Ascending aorta (tissue), 2 donors: ENCODE measurements at regions not wholly inside any gene's neighbourhood (a gene's known extent, or its start where the extent isn't known, plus 50 kb on each side); places are given as distances from the start of the nearest gene placed in this dataset.

ENCODE experiments used
- DNase-seq, 2 donors: peaks; one replicate each; pipeline ENCODE4 v3.0.0-alpha.2; 2019; ENCODE audit warnings: low spot score in 2 of 2
- H3K27ac ChIP-seq, 2 donors: fragments of 200-600 bp; sonication (generic); one replicate each; pipeline ENCODE4 v1.5.1; 2016 to 2017; ENCODE audit warnings: mild to moderate bottlenecking in 1 of 2
- H3K27me3 ChIP-seq: fragments of 200-600 bp; sonication (generic); one replicate; pipeline ENCODE4 v1.5.1; 2017
- H3K36me3 ChIP-seq, 2 donors: fragments of 200-600 bp; sonication (generic); one replicate each; pipeline ENCODE4 v1.5.1; 2016
- H3K4me1 ChIP-seq, 2 donors: fragments of 200-600 bp; sonication (generic); one replicate each; pipeline ENCODE4 v1.5.1; 2016 to 2017; ENCODE audit warnings: mild to moderate bottlenecking in 1 of 2
- H3K4me3 ChIP-seq, 2 donors: fragments of 200-600 bp; sonication (generic); one replicate each; pipeline ENCODE4 v1.5.1; 2016 to 2017; ENCODE audit warnings: mild to moderate bottlenecking in 1 of 2
- H3K9me3 ChIP-seq, 2 donors: fragments of 200-600 bp; sonication (generic); one replicate each; pipeline ENCODE4 v1.5.1; 2016
- intact Hi-C: fragments of 100-400 bp; cut with DNase I; formaldehyde crosslinking; loops from one replicate; pipeline ENCODE4 v1.15.1; 2023
- TF ChIP-seq, protein P1 (sequence below), 3 experiments: fragments of 200-600 bp in 2 of 3; fragments of 450-650 bp in 1 of 3; sonication (generic) in 2 of 3; IDR thresholded peaks; one replicate each; pipeline ENCODE4 v1.5.1; 2016 to 2019; ENCODE audit warnings: antibody characterized with exemption in 3 of 3, mild to moderate bottlenecking in 1 of 3, moderate library complexity in 1 of 3

DNA sequence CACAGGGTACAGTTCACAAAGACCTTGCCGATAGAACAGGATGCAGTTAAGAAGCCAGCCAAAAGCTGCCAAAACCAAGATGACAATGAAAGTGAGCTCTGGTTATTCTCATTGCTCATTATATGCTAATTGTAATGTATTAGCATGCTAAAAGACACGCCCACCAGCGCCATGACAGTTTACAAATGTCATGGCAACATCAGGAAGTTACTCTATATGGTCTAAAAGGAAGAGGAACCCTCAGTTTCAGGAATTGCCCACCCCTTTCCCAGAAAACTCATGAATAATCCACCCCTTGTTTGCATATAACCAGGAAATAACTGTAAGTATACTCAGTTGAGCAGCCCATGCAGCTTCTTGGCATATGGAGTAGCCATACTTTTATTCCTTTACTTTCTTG lies 748.7 kb downstream of the QKI start:
- Histone ChIP-seq H3K4me3 (no peak overlapping the region), H3K4me1 (no peaks in the 10 kb centered on the region), H3K9me3 (no peaks in the 10 kb centered on the region), H3K27ac (no peak overlapping the region), H3K36me3 (no peaks in the 10 kb centered on the region), H3K27me3 (no peaks in the 10 kb centered on the region)
- intact Hi-C loops, result no loop called here
- no peak for DNase-seq
- TF ChIP-seq, protein P1, sequence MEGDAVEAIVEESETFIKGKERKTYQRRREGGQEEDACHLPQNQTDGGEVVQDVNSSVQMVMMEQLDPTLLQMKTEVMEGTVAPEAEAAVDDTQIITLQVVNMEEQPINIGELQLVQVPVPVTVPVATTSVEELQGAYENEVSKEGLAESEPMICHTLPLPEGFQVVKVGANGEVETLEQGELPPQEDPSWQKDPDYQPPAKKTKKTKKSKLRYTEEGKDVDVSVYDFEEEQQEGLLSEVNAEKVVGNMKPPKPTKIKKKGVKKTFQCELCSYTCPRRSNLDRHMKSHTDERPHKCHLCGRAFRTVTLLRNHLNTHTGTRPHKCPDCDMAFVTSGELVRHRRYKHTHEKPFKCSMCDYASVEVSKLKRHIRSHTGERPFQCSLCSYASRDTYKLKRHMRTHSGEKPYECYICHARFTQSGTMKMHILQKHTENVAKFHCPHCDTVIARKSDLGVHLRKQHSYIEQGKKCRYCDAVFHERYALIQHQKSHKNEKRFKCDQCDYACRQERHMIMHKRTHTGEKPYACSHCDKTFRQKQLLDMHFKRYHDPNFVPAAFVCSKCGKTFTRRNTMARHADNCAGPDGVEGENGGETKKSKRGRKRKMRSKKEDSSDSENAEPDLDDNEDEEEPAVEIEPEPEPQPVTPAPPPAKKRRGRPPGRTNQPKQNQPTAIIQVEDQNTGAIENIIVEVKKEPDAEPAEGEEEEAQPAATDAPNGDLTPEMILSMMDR (IDR thresholded peaks at IDR 0.05), result no peak

DNA sequence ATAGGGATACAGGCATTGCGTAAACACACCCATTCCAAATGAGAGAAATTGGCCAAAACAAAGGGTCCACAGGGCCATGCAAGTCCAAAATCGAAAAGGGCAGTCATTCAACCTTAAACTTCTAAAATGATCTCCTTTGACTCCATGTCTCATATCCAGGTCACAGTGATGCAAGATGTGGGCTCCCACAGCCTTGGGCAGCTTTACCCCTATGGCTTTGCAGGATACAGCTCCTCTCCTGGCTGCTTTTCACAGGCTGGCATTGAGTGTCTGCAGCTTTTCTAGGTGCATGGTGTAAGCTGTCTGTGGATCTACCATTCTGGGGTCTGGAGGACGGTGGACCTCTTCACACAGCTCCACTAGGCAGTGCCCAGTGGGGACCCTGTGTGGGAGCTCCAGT lies 744.5 kb downstream of the QKI start:
- Histone ChIP-seq H3K36me3 (no peaks in the 10 kb centered on the region), H3K9me3 (no peaks in the 10 kb centered on the region), H3K27me3 (no peaks in the 10 kb centered on the region), H3K27ac (no peak overlapping the region), H3K4me1 (no peaks in the 10 kb centered on the region), H3K4me3 (no peak overlapping the region)
- TF ChIP-seq, protein P1 (IDR thresholded peaks at IDR 0.05), result no peak
- no peak for DNase-seq
- intact Hi-C loops, result no loop called here

DNA sequence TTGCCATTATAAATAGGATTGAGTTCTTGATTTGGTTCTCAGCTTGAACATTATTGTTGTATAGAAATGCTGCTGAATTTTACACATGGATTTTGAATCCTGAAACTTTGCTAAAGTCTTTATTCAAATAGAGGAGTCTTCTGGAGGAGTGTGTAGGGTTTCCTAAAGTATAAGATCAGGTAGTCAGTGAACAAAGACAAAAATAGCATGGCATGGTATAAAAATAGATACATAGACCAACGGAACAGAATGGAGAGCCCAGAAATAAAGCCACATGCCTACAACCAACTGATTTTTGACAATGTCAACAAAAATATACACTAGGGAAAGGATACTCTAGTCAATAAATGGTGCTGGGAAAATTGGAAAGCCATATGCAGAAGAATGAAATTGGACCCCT lies 740.1 kb downstream of the QKI start:
- no peak for DNase-seq
- Histone ChIP-seq H3K9me3 (no peaks in the 10 kb centered on the region), H3K4me3 (no peak overlapping the region), H3K27me3 (no peaks in the 10 kb centered on the region), H3K4me1 (no peaks in the 10 kb centered on the region), H3K36me3 (no peaks in the 10 kb centered on the region), H3K27ac (no peak overlapping the region)
- intact Hi-C loops, result no loop called here
- TF ChIP-seq, protein P1 (IDR thresholded peaks at IDR 0.05), result no peak

DNA sequence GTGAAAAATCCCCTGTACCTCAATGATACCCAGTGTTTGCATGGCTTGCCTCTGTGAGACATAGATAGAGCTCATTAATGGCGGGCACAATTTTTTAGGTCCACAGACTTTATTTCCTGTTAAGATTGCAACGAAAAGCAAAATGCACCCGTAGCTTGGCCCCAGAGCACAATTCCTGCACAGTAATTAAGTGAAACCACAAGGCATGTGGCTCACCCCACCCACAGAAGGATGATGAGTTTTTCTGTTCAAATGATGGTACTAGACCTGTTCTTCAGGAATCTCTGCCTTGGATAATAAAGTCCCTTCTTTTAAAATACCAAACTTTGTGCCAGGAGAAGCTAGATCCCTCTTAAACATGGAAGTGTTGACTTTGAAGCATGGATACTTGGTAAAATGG lies 738.1 kb downstream of the QKI start:
- H3K27me3 ChIP-seq, result no peaks in the 10 kb centered on the region
- TF ChIP-seq, protein P1 (IDR thresholded peaks at IDR 0.05), result no peak
- intact Hi-C loops, result no loop called here

DNA sequence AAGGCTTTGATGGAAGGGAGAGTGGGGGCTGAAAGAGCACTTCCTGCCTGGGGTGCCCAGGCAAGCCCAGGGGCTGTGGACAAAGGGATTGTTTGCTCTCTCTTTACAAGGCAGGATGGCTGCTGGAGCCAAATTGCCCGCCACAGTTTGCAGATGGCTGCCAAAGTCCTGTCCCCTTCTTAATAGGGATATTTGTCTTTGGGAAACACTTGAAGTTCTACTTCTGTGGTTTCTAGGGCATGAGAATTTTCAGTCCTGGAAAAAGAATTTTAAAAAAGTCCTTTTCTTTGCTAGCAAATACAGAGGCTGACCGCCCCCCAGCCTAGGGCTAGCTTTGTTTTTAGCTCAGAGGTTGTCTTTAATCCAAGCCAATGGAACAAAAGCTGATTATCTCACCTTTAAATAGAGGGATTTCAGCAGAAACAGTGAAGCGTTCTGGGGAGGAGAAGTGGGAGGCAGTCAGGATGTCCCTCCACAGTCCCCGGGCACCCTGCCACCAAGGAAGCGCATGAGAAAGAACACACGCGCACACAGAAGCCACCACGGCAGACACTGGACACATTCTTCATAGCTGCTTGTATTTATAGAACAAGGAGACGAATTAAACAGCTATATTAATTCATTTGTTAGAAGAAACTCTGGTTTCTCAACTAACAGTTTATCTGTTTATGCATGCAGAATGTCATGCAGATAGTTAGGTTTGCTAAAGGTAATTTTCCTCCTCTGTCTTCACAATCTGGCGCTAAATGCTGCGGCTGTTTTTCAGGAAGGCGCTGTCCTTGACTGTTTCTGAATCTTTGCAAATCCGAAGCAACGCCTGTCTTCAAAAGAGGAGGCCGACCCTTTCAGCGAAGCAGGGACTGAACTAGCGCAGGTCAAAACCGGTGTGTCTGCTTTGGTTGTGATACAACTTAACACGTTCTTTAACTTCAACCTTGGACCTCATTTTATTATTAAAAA lies 736.9 kb downstream of the QKI start:
- Histone ChIP-seq H3K4me1 (no peaks in the 10 kb centered on the region), H3K9me3 (no peaks in the 10 kb centered on the region), H3K27ac (no peak overlapping the region), H3K4me3 (no peak overlapping the region), H3K27me3 (no peaks in the 10 kb centered on the region), H3K36me3 (no peaks in the 10 kb centered on the region)
- intact Hi-C loops, result no loop called here
- DNase-seq, result no peak
- TF ChIP-seq, protein P1 (IDR thresholded peaks at IDR 0.05), result no peak

More for the DNA sequence above, 738.1 kb downstream of the QKI start:
- H3K4me3 ChIP-seq, result no peak overlapping the region
- H3K36me3 ChIP-seq, result no peaks in the 10 kb centered on the region
- no peak for DNase-seq
- H3K27ac ChIP-seq, result no peak overlapping the region
- H3K4me1 ChIP-seq, result no peaks in the 10 kb centered on the region
- H3K9me3 ChIP-seq, result no peaks in the 10 kb centered on the region
